IMR-90 (cell line): ENCODE measurements at regions not wholly inside any gene's neighbourhood (a gene's known extent, or its start where the extent isn't known, plus 50 kb on each side); places are given as distances from the start of the nearest gene placed in this dataset.

Experiments used
- ATAC-seq: fragments of 200-7000 bp; cut with Tn5 transposase; 2 replicates; pipeline ENCODE4 v1.9.1; 2020; ENCODE audit warnings: low read depth, mild to moderate bottlenecking, moderate library complexity
- BruUV-seq: library from RNA; stranded (reverse); fragments of 400-500 nt; replicated peaks from 2 replicates; lab custom pipeline; 2021; lab: Mats Ljungman, UMichigan
- CTCF ChIA-PET: fragments of 300-600 bp; formaldehyde crosslinking; extraction: SDS; loops from one replicate; lab custom pipeline; 2021; ENCODE audit warnings: antibody characterized with exemption; lab: Yijun Ruan, JAX
- POLR2A ChIA-PET: fragments of 300-600 bp; sonication (Branson Sonifier 250); formaldehyde crosslinking; loops from one replicate; lab custom pipeline; 2022; ENCODE audit warnings: antibody characterized with exemption; ENCODE audit not compliant: unreplicated experiment; lab: Charles Lee
- DNase-seq: peaks from one replicate; pipeline ENCODE4 v3.0.0; 2013
- H2AFZ ChIP-seq: replicated peaks from 2 replicates; pipeline ENCODE3; 2013; ENCODE audit warnings: low read length, mild to moderate bottlenecking; ENCODE audit not compliant: poor library complexity
- H2AK5ac ChIP-seq: 2 replicates; pipeline ENCODE4 v1.6.1; 2013; ENCODE audit warnings: low read depth, low read length, inconsistent platforms
- H2AK9ac ChIP-seq: replicated peaks from 2 replicates; pipeline ENCODE3; 2013; ENCODE audit warnings: mild to moderate bottlenecking, low read depth, low read length, moderate library complexity; ENCODE audit not compliant: poor library complexity
- H2BK120ac ChIP-seq: 2 replicates; pipeline ENCODE4 v1.6.1; 2013; ENCODE audit warnings: low read depth, low read length, inconsistent platforms
- H2BK15ac ChIP-seq: 3 replicates; pipeline ENCODE4 v1.6.1; 2013; ENCODE audit warnings: low read depth, low read length, inconsistent platforms
- H2BK20ac ChIP-seq: 2 replicates; pipeline ENCODE4 v1.6.1; 2013; ENCODE audit warnings: low read depth, mild to moderate bottlenecking, inconsistent platforms, low read length, moderate library complexity
- H2BK5ac ChIP-seq: 2 replicates; pipeline ENCODE4 v1.6.1; 2013; ENCODE audit warnings: mild to moderate bottlenecking, low read depth, low read length, inconsistent platforms; ENCODE audit not compliant: poor library complexity, severe bottlenecking
- H3K14ac ChIP-seq: replicated peaks from 2 replicates; pipeline ENCODE4 v1.6.1; 2013; ENCODE audit warnings: low read depth, low read length, inconsistent platforms
- H3K18ac ChIP-seq: 2 replicates; pipeline ENCODE4 v1.6.1; 2013; ENCODE audit warnings: low read depth, low read length, control low read depth
- H3K23ac ChIP-seq: 2 replicates; pipeline ENCODE4 v1.6.1; 2013; ENCODE audit warnings: low read depth, low read length, inconsistent platforms
- H3K27ac ChIP-seq: 2 replicates; pipeline ENCODE4 v1.5.1; 2013; ENCODE audit warnings: mild to moderate bottlenecking, control low read depth, low read length; ENCODE audit not compliant: insufficient read depth
- H3K27me3 ChIP-seq: 2 replicates; pipeline ENCODE4 v1.6.1; 2013; ENCODE audit warnings: low read length; ENCODE audit not compliant: control insufficient read depth, insufficient read depth
- H3K36me3 ChIP-seq: 2 replicates; pipeline ENCODE4 v1.6.1; 2013; ENCODE audit warnings: low read length, mixed read lengths; ENCODE audit not compliant: control insufficient read depth, insufficient read depth
- H3K4ac ChIP-seq: 2 replicates; pipeline ENCODE4 v1.6.1; 2013; ENCODE audit warnings: low read depth, low read length, inconsistent platforms
- H3K4me1 ChIP-seq: 2 replicates; pipeline ENCODE4 v1.6.1; 2013; ENCODE audit warnings: low read length, mixed read lengths; ENCODE audit not compliant: control insufficient read depth, insufficient read depth
- H3K4me2 ChIP-seq: 2 replicates; pipeline ENCODE4 v1.6.1; 2013; ENCODE audit warnings: low read depth, mild to moderate bottlenecking, control low read depth, low read length, moderate library complexity
- H3K4me3 ChIP-seq: 2 replicates; pipeline ENCODE4 v1.5.1; 2013; ENCODE audit warnings: low read depth, mild to moderate bottlenecking, control low read depth, low read length, moderate library complexity; ENCODE audit not compliant: insufficient read depth
- H3K56ac ChIP-seq: 2 replicates; pipeline ENCODE4 v1.6.1; 2013; ENCODE audit warnings: low read length, inconsistent platforms; ENCODE audit not compliant: insufficient read depth; ENCODE audit errors: extremely low read depth
- H3K79me1 ChIP-seq, 2 experiments: 2 replicates each; pipeline ENCODE4 v1.6.1; 2013; ENCODE audit warnings: low read length in 2 of 2, inconsistent platforms in 1 of 2, low read depth in 1 of 2
- H3K9ac ChIP-seq: 2 replicates; pipeline ENCODE4 v1.6.1; 2013; ENCODE audit warnings: low read depth, low read length, control low read depth
- H3K9me1 ChIP-seq: 2 replicates; pipeline ENCODE4 v1.6.1; 2013; ENCODE audit warnings: low read length, inconsistent platforms; ENCODE audit not compliant: insufficient read depth
- H3K9me3 ChIP-seq: 2 replicates; pipeline ENCODE4 v1.6.1; 2013; ENCODE audit warnings: low read length; ENCODE audit not compliant: control insufficient read depth, insufficient read depth
- H4K20me1 ChIP-seq: 2 replicates; pipeline ENCODE4 v1.6.1; 2013; ENCODE audit warnings: low read length, inconsistent platforms; ENCODE audit not compliant: insufficient read depth
- H4K5ac ChIP-seq: 2 replicates; pipeline ENCODE4 v1.6.1; 2013; ENCODE audit warnings: mild to moderate bottlenecking, low read depth, low read length, control low read depth
- H4K8ac ChIP-seq, 2 experiments: 2 replicates each; pipeline ENCODE4 v1.6.1; 2013; ENCODE audit warnings: low read depth in 2 of 2, low read length in 2 of 2, control low read depth in 1 of 2, inconsistent platforms in 1 of 2
- H4K91ac ChIP-seq: 2 replicates; pipeline ENCODE4 v1.6.1; 2013; ENCODE audit warnings: low read depth, low read length, inconsistent platforms; ENCODE audit not compliant: insufficient read depth
- NFE2L2 ChIP-seq: fragments of 150-350 bp; IDR thresholded peaks from 2 replicates; pipeline ENCODE4 v1.6.1; 2016; ENCODE audit warnings: low read depth, mild to moderate bottlenecking, low read length
- RFX5 ChIP-seq: IDR thresholded peaks from 2 replicates; pipeline ENCODE4 v1.8.0; 2012; ENCODE audit warnings: low read depth, mild to moderate bottlenecking, low read length, moderate library complexity
- WGBS, 2 experiments: methylation state at CpG; one replicate each; pipeline versions ENCODE4 v1.1.5 to v1.1.7; 2013; ENCODE audit warnings: missing lambda C conversion rate in 2 of 2; ENCODE audit not compliant: insufficient read length in 1 of 2; ENCODE audit errors: extremely low coverage in 2 of 2; 5-methylcytosine and 5-hydroxymethylcytosine counted together
- dilution Hi-C: fragments of 300-500 bp; cut with HindIII; formaldehyde crosslinking; loops from one replicate; pipeline ENCODE4 v1.14.3; 2018; ENCODE audit warnings: low sequenced_read_pairs; ENCODE audit not compliant: unreplicated experiment
- in situ Hi-C: fragments of 300-500 bp; cut with MboI; formaldehyde crosslinking; loops from 3 replicates; pipeline ENCODE4 v1.14.3; 2019; ENCODE audit warnings: low sequenced_read_pairs, inconsistent platforms, mixed read lengths
- intact Hi-C: fragments of 100-400 bp; cut with micrococcal nuclease; formaldehyde crosslinking; loops from 2 replicates; pipeline ENCODE4 v1.10.0; 2022
- TF ChIP-seq, protein P1 (sequence below): fragments of 150-350 bp; IDR thresholded peaks from 2 replicates; pipeline ENCODE4 v1.6.1; 2017; ENCODE audit warnings: mild to moderate bottlenecking, antibody characterized with exemption, low read length, low read depth
- TF ChIP-seq, protein P2 (sequence below): conservative IDR thresholded peaks from 2 replicates; pipeline ENCODE4 v1.5.1; 2012; ENCODE audit warnings: mild to moderate bottlenecking, low read depth, low read length, improper control_type of control experiment

- H4K8ac ChIP-seq = no peak overlapping the region
- no peak overlapping the region for H3K56ac ChIP-seq
- H3K4me3 ChIP-seq = no peak overlapping the region
- H2BK120ac ChIP-seq = no peak overlapping the region
- H3K4me1 ChIP-seq = no peaks in the 10 kb centered on the region
- H3K36me3 ChIP-seq = no peaks in the 10 kb centered on the region
- H2BK15ac ChIP-seq = no peak overlapping the region
- no peak overlapping the region for H3K27ac ChIP-seq
- no peak overlapping the region for H3K4me2 ChIP-seq
- no peak overlapping the region for H2AK9ac ChIP-seq
- in situ Hi-C loops = no loop called here
- H2BK20ac ChIP-seq = no peak overlapping the region
- no peak overlapping the region for H3K9ac ChIP-seq
- no CpG with 5 or more reads among the region's 4 CpGs for WGBS, 2 experiments
- H3K18ac ChIP-seq = no peak overlapping the region
- no peaks in the 10 kb centered on the region for H3K9me1 ChIP-seq
- H3K4ac ChIP-seq = no peak overlapping the region
- no peak overlapping the region for H4K91ac ChIP-seq
- DNase-seq = no peak
- ChIA-PET CTCF (no interaction called here), POLR2A (no interaction called here)
- no peak overlapping the region for H2AFZ ChIP-seq
- no peak overlapping the region for H2BK5ac ChIP-seq
- H4K5ac ChIP-seq = no peak overlapping the region
- no peak overlapping the region for H2AK5ac ChIP-seq
- intact Hi-C loops = no loop called here
- no peaks in the 10 kb centered on the region for H3K79me1 ChIP-seq
- no peaks in the 10 kb centered on the region for H4K20me1 ChIP-seq
- H3K9me3 ChIP-seq = no peaks in the 10 kb centered on the region
- TF ChIP-seq RFX5 (no peak), NFE2L2 (no peak)
- TF ChIP-seq, protein P1, sequence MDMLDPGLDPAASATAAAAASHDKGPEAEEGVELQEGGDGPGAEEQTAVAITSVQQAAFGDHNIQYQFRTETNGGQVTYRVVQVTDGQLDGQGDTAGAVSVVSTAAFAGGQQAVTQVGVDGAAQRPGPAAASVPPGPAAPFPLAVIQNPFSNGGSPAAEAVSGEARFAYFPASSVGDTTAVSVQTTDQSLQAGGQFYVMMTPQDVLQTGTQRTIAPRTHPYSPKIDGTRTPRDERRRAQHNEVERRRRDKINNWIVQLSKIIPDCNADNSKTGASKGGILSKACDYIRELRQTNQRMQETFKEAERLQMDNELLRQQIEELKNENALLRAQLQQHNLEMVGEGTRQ = no peak
- TF ChIP-seq, protein P2, sequence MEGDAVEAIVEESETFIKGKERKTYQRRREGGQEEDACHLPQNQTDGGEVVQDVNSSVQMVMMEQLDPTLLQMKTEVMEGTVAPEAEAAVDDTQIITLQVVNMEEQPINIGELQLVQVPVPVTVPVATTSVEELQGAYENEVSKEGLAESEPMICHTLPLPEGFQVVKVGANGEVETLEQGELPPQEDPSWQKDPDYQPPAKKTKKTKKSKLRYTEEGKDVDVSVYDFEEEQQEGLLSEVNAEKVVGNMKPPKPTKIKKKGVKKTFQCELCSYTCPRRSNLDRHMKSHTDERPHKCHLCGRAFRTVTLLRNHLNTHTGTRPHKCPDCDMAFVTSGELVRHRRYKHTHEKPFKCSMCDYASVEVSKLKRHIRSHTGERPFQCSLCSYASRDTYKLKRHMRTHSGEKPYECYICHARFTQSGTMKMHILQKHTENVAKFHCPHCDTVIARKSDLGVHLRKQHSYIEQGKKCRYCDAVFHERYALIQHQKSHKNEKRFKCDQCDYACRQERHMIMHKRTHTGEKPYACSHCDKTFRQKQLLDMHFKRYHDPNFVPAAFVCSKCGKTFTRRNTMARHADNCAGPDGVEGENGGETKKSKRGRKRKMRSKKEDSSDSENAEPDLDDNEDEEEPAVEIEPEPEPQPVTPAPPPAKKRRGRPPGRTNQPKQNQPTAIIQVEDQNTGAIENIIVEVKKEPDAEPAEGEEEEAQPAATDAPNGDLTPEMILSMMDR = no peak
- no peak for ATAC-seq
- H3K23ac ChIP-seq = no peak overlapping the region
- H3K14ac ChIP-seq = no peak overlapping the region
- BruUV-seq = no TSS peak
- H3K27me3 ChIP-seq = no peaks in the 10 kb centered on the region; the same call in 1 of the 2 replicates
- dilution Hi-C loops = no loop called here
Measured at GRCh38 chr3:10746001-10746400, 70.0 kb upstream of the SLC6A11 start.
